NCI-H526 treated with DMSO at 0.1 percent for 48 hours (cell line): ENCODE measurements at regions not wholly inside any gene's neighbourhood (a gene's known extent, or its start where the extent isn't known, plus 50 kb on each side); places are given as distances from the start of the nearest gene placed in this dataset.

Experiments used
- DNase-seq: peaks from one replicate; lab custom pipeline; 2025; lab: John Stamatoyannopoulos, UW

- DNase-seq = no peak
These were observed 1009.1 kb upstream of the FLRT2 start for GRCh38 chr14:84520711-84521338.

- no peak for DNase-seq
These were observed 1006.2 kb upstream of the FLRT2 start for GRCh38 chr14:84523746-84524145.

GRCh38 chr14:84527706-84528105 lies 1002.2 kb upstream of the FLRT2 start:
- DNase-seq = no peak

GRCh38 chr14:84532016-84532415 lies 997.9 kb upstream of the FLRT2 start:
- no peak for DNase-seq

GRCh38 chr14:84533181-84533725 lies 996.7 kb upstream of the FLRT2 start:
- no peak for DNase-seq

GRCh38 chr14:84533791-84534190 lies 996.2 kb upstream of the FLRT2 start:
- DNase-seq = no peak

GRCh38 chr14:84535484-84535883 lies 994.5 kb upstream of the FLRT2 start:
- no peak for DNase-seq

GRCh38 chr14:84535976-84536375 lies 994.0 kb upstream of the FLRT2 start:
- DNase-seq = no peak

- DNase-seq = no peak
These were observed 988.9 kb upstream of the FLRT2 start for GRCh38 chr14:84541018-84541417.

- no peak for DNase-seq
These were observed 986.1 kb upstream of the FLRT2 start for GRCh38 chr14:84543859-84544258.

- peak; percentile 96 for DNase-seq
These were observed 985.3 kb upstream of the FLRT2 start for GRCh38 chr14:84544486-84545131.

- no peak for DNase-seq
These were observed 983.7 kb upstream of the FLRT2 start for GRCh38 chr14:84546236-84546635.

GRCh38 chr14:84554136-84554535 lies 975.8 kb upstream of the FLRT2 start:
- DNase-seq = no peak

GRCh38 chr14:84555493-84555892 lies 974.5 kb upstream of the FLRT2 start:
- DNase-seq = no peak

GRCh38 chr14:84566109-84566508 lies 963.8 kb upstream of the FLRT2 start:
- no peak for DNase-seq

GRCh38 chr14:84575681-84576080 lies 954.3 kb upstream of the FLRT2 start:
- DNase-seq = no peak

- no peak for DNase-seq
These were observed 950.7 kb upstream of the FLRT2 start for GRCh38 chr14:84579292-84579691.

GRCh38 chr14:84581041-84581440 lies 948.9 kb upstream of the FLRT2 start:
- no peak for DNase-seq

GRCh38 chr14:84584511-84584910 lies 945.4 kb upstream of the FLRT2 start:
- peak; percentile 78 for DNase-seq

GRCh38 chr14:84591827-84592445 lies 938.0 kb upstream of the FLRT2 start:
- no peak for DNase-seq

GRCh38 chr14:84592770-84593169 lies 937.2 kb upstream of the FLRT2 start:
- DNase-seq = no peak

- DNase-seq = no peak
These were observed 919.9 kb upstream of the FLRT2 start for GRCh38 chr14:84610086-84610485.

GRCh38 chr14:84622357-84622756 lies 907.6 kb upstream of the FLRT2 start:
- DNase-seq = no peak
